ENCODE measurements at regions not wholly inside any gene's neighbourhood (a gene's known extent, or its start where the extent isn't known, plus 50 kb on each side); places are given as distances from the start of the nearest gene placed in this dataset.

GRCh38 chr4:19910861-19911525, 340.7 kb upstream of the SLIT2 start:
- Histone ChIP-seq H3K27me3 (ENCODE audit: control insufficient read depth in 1 of 2, insufficient read depth in 2 of 2, low read length in 2 of 2) (no peaks in the 10 kb centered on the region), H3K27ac (ENCODE audit: low read length) (no peak overlapping the region), H3K4me1 (ENCODE audit: control insufficient read depth, insufficient read depth, low read length) (no peaks in the 10 kb centered on the region), H3K9me3 (ENCODE audit: control insufficient read depth in 2 of 2, low read length in 2 of 2) (no peaks in the 10 kb centered on the region), H3K4me3 (ENCODE audit: low read length in 2 of 2) (no peak overlapping the region), H3K9ac (ENCODE audit: low read length in 2 of 2) (no peak overlapping the region), H3K36me3 (ENCODE audit: control insufficient read depth in 2 of 2, insufficient read depth in 2 of 2, low read length in 2 of 2) (no peaks in the 10 kb centered on the region)

DNA sequence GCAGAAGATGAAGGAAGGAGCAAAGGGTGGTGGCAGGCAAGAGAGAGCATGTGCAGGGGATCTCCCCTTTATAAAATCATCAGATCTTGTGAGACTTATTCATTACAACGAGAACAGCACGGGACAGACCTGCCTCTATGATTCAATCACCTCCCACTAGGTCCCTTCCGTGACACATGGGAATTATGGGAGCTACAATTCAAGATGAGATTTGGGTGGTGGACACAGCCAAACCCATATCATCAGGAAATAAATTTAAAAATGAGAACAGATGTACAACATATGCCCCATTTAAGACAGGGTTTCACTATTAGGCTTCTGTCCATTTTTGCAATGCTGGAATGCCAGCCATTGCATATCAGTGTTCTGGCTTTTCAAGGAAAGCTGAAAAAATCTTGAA, 346.7 kb upstream of the SLIT2 start:
- Histone ChIP-seq H3K9me3 (ENCODE audit: control insufficient read depth in 2 of 2, low read length in 2 of 2) (no peaks in the 10 kb centered on the region), H3K4me3 (ENCODE audit: low read length in 2 of 2) (no peak overlapping the region), H3K9ac (ENCODE audit: low read length in 2 of 2) (no peak overlapping the region), H3K36me3 (ENCODE audit: control insufficient read depth in 2 of 2, insufficient read depth in 2 of 2, low read length in 2 of 2) (no peaks in the 10 kb centered on the region), H3K27ac (ENCODE audit: low read length) (no peak overlapping the region), H3K4me1 (ENCODE audit: control insufficient read depth, insufficient read depth, low read length) (no peaks in the 10 kb centered on the region), H3K27me3 (ENCODE audit: control insufficient read depth in 1 of 2, insufficient read depth in 2 of 2, low read length in 2 of 2) (no peaks in the 10 kb centered on the region)

DNA sequence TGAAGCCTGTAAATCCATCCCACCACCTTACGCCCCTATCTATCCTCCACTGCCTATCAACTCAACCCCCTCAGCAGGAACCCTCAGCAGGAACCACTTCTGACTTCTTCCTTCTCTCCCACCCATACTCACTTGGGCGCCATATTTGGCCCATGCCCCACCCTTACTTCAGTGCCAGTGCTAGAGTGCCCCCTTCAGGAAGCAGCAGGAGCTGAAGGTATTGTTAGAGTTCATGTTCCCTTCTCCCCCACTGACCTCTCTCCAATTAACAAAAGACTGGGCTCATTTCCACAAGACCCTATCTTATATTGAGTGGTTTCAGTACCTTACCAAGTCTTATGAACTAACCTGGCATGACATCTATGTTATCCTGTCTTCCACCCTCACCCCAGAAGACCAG, 363.1 kb upstream of the SLIT2 start:
- no peaks in the 10 kb centered on the region for H3K4me1 ChIP-seq (ENCODE audit: control insufficient read depth, insufficient read depth, low read length)
- no peaks in the 10 kb centered on the region for H3K36me3 ChIP-seq (ENCODE audit: control insufficient read depth in 2 of 2, insufficient read depth in 2 of 2, low read length in 2 of 2)
- H3K27me3 ChIP-seq (ENCODE audit: control insufficient read depth in 1 of 2, insufficient read depth in 2 of 2, low read length in 2 of 2) = no peaks in the 10 kb centered on the region
- H3K9ac ChIP-seq (ENCODE audit: low read length in 2 of 2) = no peak overlapping the region
- H3K27ac ChIP-seq (ENCODE audit: low read length) = no peak overlapping the region
- H3K9me3 ChIP-seq (ENCODE audit: control insufficient read depth in 2 of 2, low read length in 2 of 2) = peaks cover 0 to 2% of the 10 kb centered on the region in 2 donors
- H3K4me3 ChIP-seq (ENCODE audit: low read length in 2 of 2) = no peak overlapping the region

DNA sequence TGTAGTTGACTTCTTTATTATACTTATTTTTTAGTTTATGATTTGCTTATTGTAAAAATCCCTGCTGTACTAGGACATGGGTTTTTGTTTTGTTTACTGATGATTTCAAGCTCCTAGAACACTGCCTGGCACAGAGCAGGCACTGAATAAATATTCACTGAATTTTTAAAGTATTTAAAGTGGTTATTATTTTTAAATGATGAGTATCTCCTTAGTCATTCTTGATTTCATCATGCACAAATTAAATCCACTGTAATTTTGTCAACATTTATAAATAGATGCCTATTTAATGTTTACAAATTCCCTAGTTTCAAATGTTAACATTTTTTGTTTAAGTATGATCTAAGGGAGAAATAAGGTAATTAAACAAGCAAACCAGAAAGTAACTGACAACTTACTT, 367.9 kb upstream of the SLIT2 start:
- Histone ChIP-seq H3K9ac (ENCODE audit: low read length in 2 of 2) (no peak overlapping the region), H3K27ac (ENCODE audit: low read length) (no peak overlapping the region), H3K36me3 (ENCODE audit: control insufficient read depth in 2 of 2, insufficient read depth in 2 of 2, low read length in 2 of 2) (no peaks in the 10 kb centered on the region), H3K27me3 (ENCODE audit: control insufficient read depth in 1 of 2, insufficient read depth in 2 of 2, low read length in 2 of 2) (no peaks in the 10 kb centered on the region), H3K9me3 (ENCODE audit: control insufficient read depth in 2 of 2, low read length in 2 of 2) (peaks cover 0 to 2% of the 10 kb centered on the region in 2 donors), H3K4me3 (ENCODE audit: low read length in 2 of 2) (no peak overlapping the region), H3K4me1 (ENCODE audit: control insufficient read depth, insufficient read depth, low read length) (no peaks in the 10 kb centered on the region)

DNA sequence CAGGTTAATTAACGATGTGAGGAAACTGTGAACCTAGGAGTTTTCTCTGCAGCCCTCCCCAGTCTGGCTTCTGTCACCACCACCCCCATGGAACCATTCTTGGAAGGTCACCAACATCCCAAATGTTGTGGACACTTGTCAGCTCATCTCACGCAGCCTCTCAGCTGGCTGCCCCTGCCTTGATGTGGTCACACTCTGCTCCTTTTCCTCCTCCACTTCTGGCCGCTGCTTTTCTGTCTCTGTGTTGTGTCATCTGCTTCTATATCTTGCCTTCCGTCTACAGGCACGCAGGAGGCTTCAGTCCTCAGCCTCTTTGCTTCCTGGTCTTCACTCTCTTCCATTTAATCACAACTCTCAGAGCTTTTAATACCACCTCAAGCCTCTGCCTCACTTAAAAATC, 371.5 kb upstream of the SLIT2 start:
- H3K9ac ChIP-seq (ENCODE audit: low read length in 2 of 2) = no peak overlapping the region
- H3K27me3 ChIP-seq (ENCODE audit: control insufficient read depth in 1 of 2, insufficient read depth in 2 of 2, low read length in 2 of 2) = no peaks in the 10 kb centered on the region
- H3K4me1 ChIP-seq (ENCODE audit: control insufficient read depth, insufficient read depth, low read length) = no peaks in the 10 kb centered on the region
- no peaks in the 10 kb centered on the region for H3K9me3 ChIP-seq (ENCODE audit: control insufficient read depth in 2 of 2, low read length in 2 of 2)
- H3K27ac ChIP-seq (ENCODE audit: low read length) = no peak overlapping the region
- no peak overlapping the region for H3K4me3 ChIP-seq (ENCODE audit: low read length in 2 of 2)
- no peaks in the 10 kb centered on the region for H3K36me3 ChIP-seq (ENCODE audit: control insufficient read depth in 2 of 2, insufficient read depth in 2 of 2, low read length in 2 of 2)

- Histone ChIP-seq H3K9me3 (ENCODE audit: control insufficient read depth in 2 of 2, low read length in 2 of 2) (no peaks in the 10 kb centered on the region), H3K9ac (ENCODE audit: low read length in 2 of 2) (no peak overlapping the region), H3K27me3 (ENCODE audit: control insufficient read depth in 1 of 2, insufficient read depth in 2 of 2, low read length in 2 of 2) (no peaks in the 10 kb centered on the region), H3K4me3 (ENCODE audit: low read length in 2 of 2) (no peak overlapping the region), H3K27ac (ENCODE audit: low read length) (no peak overlapping the region), H3K4me1 (ENCODE audit: control insufficient read depth, insufficient read depth, low read length) (no peaks in the 10 kb centered on the region), H3K36me3 (ENCODE audit: control insufficient read depth in 2 of 2, insufficient read depth in 2 of 2, low read length in 2 of 2) (no peaks in the 10 kb centered on the region)
Observed at GRCh38 chr4:19879330-19879729, 372.4 kb upstream of the SLIT2 start.

GRCh38 chr4:19857991-19858390, 393.7 kb upstream of the SLIT2 start:
- Histone ChIP-seq H3K4me1 (ENCODE audit: control insufficient read depth, insufficient read depth, low read length) (no peaks in the 10 kb centered on the region), H3K4me3 (ENCODE audit: low read length in 2 of 2) (no peak overlapping the region), H3K27me3 (ENCODE audit: control insufficient read depth in 1 of 2, insufficient read depth in 2 of 2, low read length in 2 of 2) (no peaks in the 10 kb centered on the region), H3K9me3 (ENCODE audit: control insufficient read depth in 2 of 2, low read length in 2 of 2) (no peaks in the 10 kb centered on the region), H3K36me3 (ENCODE audit: control insufficient read depth in 2 of 2, insufficient read depth in 2 of 2, low read length in 2 of 2) (no peaks in the 10 kb centered on the region), H3K9ac (ENCODE audit: low read length in 2 of 2) (no peak overlapping the region), H3K27ac (ENCODE audit: low read length) (no peak overlapping the region)

DNA sequence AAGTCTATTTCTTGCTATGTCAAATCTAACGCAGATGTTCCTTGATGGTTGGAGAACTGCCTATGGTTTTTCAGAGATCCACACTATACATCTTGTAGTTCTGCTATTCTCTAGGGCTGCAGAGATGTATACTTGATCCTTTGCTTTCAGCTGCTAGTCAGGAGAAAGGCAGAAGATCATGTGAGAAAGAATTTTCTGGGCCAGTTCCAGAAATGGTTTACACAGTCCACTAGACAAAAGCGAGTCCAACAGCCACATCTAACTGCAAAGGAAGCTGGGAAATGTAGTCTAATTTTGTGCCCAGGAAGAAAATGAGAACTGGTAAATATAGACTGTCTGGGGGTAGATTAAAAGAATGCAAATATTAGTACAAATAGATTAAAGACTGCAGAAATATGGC, 394.3 kb upstream of the SLIT2 start:
- Histone ChIP-seq H3K27me3 (ENCODE audit: control insufficient read depth in 1 of 2, insufficient read depth in 2 of 2, low read length in 2 of 2) (no peaks in the 10 kb centered on the region), H3K9ac (ENCODE audit: low read length in 2 of 2) (no peak overlapping the region), H3K4me1 (ENCODE audit: control insufficient read depth, insufficient read depth, low read length) (no peaks in the 10 kb centered on the region), H3K9me3 (ENCODE audit: control insufficient read depth in 2 of 2, low read length in 2 of 2) (no peaks in the 10 kb centered on the region), H3K27ac (ENCODE audit: low read length) (no peak overlapping the region), H3K36me3 (ENCODE audit: control insufficient read depth in 2 of 2, insufficient read depth in 2 of 2, low read length in 2 of 2) (no peaks in the 10 kb centered on the region), H3K4me3 (ENCODE audit: low read length in 2 of 2) (no peak overlapping the region)

DNA sequence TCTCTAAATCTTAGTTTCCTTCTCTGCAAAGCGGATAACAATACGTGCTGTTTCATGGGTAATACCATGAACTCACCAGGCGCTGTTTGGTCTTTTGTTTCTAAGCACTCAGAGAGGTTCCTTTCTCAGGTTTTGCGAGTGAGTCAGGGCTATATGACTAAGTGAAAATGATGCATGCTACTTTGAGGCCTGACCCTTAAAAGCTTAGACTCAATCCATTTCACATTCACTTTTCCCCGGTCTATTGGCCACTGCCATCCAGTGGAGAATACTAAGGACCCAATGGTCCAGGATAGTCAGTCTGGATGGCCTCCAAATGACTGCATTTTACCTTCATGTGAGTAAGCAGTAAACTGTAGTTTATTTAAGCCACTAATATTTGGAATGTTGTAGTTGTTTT, 400.8 kb upstream of the SLIT2 start:
- H3K4me3 ChIP-seq (ENCODE audit: low read length in 2 of 2) = no peak overlapping the region
- no peaks in the 10 kb centered on the region for H3K36me3 ChIP-seq (ENCODE audit: control insufficient read depth in 2 of 2, insufficient read depth in 2 of 2, low read length in 2 of 2)
- no peaks in the 10 kb centered on the region for H3K27me3 ChIP-seq (ENCODE audit: control insufficient read depth in 1 of 2, insufficient read depth in 2 of 2, low read length in 2 of 2)
- no peak overlapping the region for H3K27ac ChIP-seq (ENCODE audit: low read length)
- H3K9me3 ChIP-seq (ENCODE audit: control insufficient read depth in 2 of 2, low read length in 2 of 2) = no peaks in the 10 kb centered on the region
- no peaks in the 10 kb centered on the region for H3K4me1 ChIP-seq (ENCODE audit: control insufficient read depth, insufficient read depth, low read length)
- no peak overlapping the region for H3K9ac ChIP-seq (ENCODE audit: low read length in 2 of 2)

DNA sequence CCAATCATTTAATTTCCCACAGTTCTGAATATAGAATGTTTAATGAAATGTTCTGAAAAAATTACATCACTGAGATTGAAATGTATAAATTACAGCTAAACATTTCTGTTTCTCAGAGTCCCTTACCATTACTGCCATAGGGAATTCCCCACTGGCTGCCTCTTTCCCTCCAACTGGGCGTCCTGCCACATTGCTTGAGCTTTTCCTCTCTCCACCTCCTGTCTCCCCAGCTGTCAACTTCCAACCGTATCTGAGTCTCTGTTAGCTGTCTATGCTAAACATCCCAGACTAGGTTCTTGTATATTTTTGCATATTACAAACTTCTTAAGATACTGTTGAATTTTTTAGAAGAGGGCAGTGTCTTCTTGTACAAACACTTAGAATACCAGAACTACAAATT, 407.3 kb upstream of the SLIT2 start:
- no peaks in the 10 kb centered on the region for H3K27me3 ChIP-seq (ENCODE audit: control insufficient read depth in 1 of 2, insufficient read depth in 2 of 2, low read length in 2 of 2)

GRCh38 chr4:19842471-19842870, 409.2 kb upstream of the SLIT2 start:
- Histone ChIP-seq H3K27ac (ENCODE audit: low read length) (no peak overlapping the region), H3K4me1 (ENCODE audit: control insufficient read depth, insufficient read depth, low read length) (no peaks in the 10 kb centered on the region), H3K9me3 (ENCODE audit: control insufficient read depth in 2 of 2, low read length in 2 of 2) (peaks cover 0 to 3% of the 10 kb centered on the region in 2 donors), H3K9ac (ENCODE audit: low read length in 2 of 2) (no peak overlapping the region), H3K4me3 (ENCODE audit: low read length in 2 of 2) (no peak overlapping the region), H3K36me3 (ENCODE audit: control insufficient read depth in 2 of 2, insufficient read depth in 2 of 2, low read length in 2 of 2) (no peaks in the 10 kb centered on the region), H3K27me3 (ENCODE audit: control insufficient read depth in 1 of 2, insufficient read depth in 2 of 2, low read length in 2 of 2) (no peaks in the 10 kb centered on the region)

More for the DNA sequence above, 407.3 kb upstream of the SLIT2 start:
- Histone ChIP-seq H3K36me3 (ENCODE audit: control insufficient read depth in 2 of 2, insufficient read depth in 2 of 2, low read length in 2 of 2) (no peaks in the 10 kb centered on the region), H3K9ac (ENCODE audit: low read length in 2 of 2) (no peak overlapping the region), H3K27ac (ENCODE audit: low read length) (no peak overlapping the region), H3K9me3 (ENCODE audit: control insufficient read depth in 2 of 2, low read length in 2 of 2) (peaks cover 0 to 3% of the 10 kb centered on the region in 2 donors), H3K4me3 (ENCODE audit: low read length in 2 of 2) (no peak overlapping the region), H3K4me1 (ENCODE audit: control insufficient read depth, insufficient read depth, low read length) (no peaks in the 10 kb centered on the region)
